HL-60 (cell line): ENCODE measurements at regions not wholly inside any gene's neighbourhood (a gene's known extent, or its start where the extent isn't known, plus 50 kb on each side); places are given as distances from the start of the nearest gene placed in this dataset.

ENCODE experiments used
- GABPA ChIP-seq: IDR thresholded peaks from 2 replicates; pipeline ENCODE4 v1.6.1; 2012; ENCODE audit warnings: low read depth
- POLR2AphosphoS5 ChIP-seq: IDR thresholded peaks from 2 replicates; pipeline ENCODE4 v1.6.1; 2012; ENCODE audit warnings: low read depth
- TF ChIP-seq, protein P1 (sequence below): IDR thresholded peaks from one replicate; pipeline ENCODE4 v1.5.1; 2011; ENCODE audit warnings: low read length, control low read depth, inconsistent platforms; ENCODE audit not compliant: insufficient read depth
- TF ChIP-seq, protein P2 (sequence below): IDR thresholded peaks from 2 replicates; pipeline ENCODE4 v1.6.1; 2012; ENCODE audit warnings: low read depth; ENCODE audit not compliant: insufficient replicate concordance

DNA sequence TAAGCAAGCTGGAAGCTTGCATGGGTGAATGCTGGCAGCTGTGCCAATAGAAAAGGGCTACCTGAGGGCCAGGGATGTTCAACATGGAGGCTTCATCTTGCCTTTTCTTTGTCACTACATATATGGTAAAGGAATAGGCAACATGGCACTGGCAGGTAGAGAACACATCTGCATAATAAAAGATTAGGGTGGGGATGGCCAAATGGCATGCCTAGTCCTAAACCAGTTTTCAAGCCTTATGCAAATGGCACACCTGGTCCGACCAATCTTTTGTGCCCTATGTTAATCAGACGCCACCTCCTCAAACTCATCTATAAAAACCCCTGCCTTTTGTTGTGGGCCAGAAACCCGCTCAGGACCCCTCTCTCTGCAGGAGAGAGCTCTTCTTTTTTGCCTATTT is 216.8 kb upstream of the PROK2 start:
- TF ChIP-seq POLR2AphosphoS5 (no peak), GABPA (no peak)
- TF ChIP-seq, protein P1, sequence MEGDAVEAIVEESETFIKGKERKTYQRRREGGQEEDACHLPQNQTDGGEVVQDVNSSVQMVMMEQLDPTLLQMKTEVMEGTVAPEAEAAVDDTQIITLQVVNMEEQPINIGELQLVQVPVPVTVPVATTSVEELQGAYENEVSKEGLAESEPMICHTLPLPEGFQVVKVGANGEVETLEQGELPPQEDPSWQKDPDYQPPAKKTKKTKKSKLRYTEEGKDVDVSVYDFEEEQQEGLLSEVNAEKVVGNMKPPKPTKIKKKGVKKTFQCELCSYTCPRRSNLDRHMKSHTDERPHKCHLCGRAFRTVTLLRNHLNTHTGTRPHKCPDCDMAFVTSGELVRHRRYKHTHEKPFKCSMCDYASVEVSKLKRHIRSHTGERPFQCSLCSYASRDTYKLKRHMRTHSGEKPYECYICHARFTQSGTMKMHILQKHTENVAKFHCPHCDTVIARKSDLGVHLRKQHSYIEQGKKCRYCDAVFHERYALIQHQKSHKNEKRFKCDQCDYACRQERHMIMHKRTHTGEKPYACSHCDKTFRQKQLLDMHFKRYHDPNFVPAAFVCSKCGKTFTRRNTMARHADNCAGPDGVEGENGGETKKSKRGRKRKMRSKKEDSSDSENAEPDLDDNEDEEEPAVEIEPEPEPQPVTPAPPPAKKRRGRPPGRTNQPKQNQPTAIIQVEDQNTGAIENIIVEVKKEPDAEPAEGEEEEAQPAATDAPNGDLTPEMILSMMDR, result no peak
- TF ChIP-seq, protein P2, sequence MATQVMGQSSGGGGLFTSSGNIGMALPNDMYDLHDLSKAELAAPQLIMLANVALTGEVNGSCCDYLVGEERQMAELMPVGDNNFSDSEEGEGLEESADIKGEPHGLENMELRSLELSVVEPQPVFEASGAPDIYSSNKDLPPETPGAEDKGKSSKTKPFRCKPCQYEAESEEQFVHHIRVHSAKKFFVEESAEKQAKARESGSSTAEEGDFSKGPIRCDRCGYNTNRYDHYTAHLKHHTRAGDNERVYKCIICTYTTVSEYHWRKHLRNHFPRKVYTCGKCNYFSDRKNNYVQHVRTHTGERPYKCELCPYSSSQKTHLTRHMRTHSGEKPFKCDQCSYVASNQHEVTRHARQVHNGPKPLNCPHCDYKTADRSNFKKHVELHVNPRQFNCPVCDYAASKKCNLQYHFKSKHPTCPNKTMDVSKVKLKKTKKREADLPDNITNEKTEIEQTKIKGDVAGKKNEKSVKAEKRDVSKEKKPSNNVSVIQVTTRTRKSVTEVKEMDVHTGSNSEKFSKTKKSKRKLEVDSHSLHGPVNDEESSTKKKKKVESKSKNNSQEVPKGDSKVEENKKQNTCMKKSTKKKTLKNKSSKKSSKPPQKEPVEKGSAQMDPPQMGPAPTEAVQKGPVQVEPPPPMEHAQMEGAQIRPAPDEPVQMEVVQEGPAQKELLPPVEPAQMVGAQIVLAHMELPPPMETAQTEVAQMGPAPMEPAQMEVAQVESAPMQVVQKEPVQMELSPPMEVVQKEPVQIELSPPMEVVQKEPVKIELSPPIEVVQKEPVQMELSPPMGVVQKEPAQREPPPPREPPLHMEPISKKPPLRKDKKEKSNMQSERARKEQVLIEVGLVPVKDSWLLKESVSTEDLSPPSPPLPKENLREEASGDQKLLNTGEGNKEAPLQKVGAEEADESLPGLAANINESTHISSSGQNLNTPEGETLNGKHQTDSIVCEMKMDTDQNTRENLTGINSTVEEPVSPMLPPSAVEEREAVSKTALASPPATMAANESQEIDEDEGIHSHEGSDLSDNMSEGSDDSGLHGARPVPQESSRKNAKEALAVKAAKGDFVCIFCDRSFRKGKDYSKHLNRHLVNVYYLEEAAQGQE, result no peak
